ENCODE measurements at regions not wholly inside any gene's neighbourhood (a gene's known extent, or its start where the extent isn't known, plus 50 kb on each side); places are given as distances from the start of the nearest gene placed in this dataset.

DNA sequence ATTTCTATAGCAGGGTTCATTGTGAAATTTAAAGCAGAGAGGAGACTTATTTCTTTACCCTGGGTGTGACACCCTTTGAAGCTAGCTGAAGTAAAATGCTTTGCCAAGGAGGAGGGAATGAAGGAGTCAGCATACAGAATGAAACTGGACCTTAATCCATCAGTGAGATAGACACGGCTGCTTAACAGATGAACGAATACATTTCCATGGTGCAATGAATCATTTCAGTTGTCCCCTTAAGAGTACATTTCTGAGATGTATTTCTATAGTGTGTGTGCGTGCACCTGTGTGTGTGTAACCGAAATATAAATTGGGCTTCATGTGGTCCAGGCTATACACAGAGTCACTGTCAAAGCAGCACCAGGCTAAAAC, 73.8 kb upstream of the CD93 start:
- TF ChIP-seq SUZ12 (IDR thresholded peaks at IDR 0.05; ENCODE audit: extremely low read depth, insufficient read depth, insufficient read length) (no peak), YY1 (IDR thresholded peaks at IDR 0.05; ENCODE audit: insufficient read depth, insufficient read length) (no peak), ZNF274 (IDR thresholded peaks at IDR 0.05; ENCODE audit: low read depth, low read length) (no peak)
